HG02642 (cell line): ENCODE measurements at regions not wholly inside any gene's neighbourhood (a gene's known extent, or its start where the extent isn't known, plus 50 kb on each side); places are given as distances from the start of the nearest gene placed in this dataset.
"Not testable (repeated sequence)": the region's sequence is repeated elsewhere in the genome, so short reads cannot be mapped to it uniquely, and the experiment has no call there.

Experiments
- ATAC-seq: cut with Tn5 transposase; IDR thresholded peaks from one replicate; pipeline ENCODE4 v1.9.1; 2021; ENCODE audit warnings: mild to moderate bottlenecking; ENCODE audit not compliant: unreplicated experiment, poor library complexity

GRCh38 chr2:14422426-14422825, 210.1 kb upstream of the LRATD1 start:
- no peak for ATAC-seq

GRCh38 chr2:14423145-14423906, 209.2 kb upstream of the LRATD1 start:
- ATAC-seq, result no peak

GRCh38 chr2:14424478-14425390, 207.8 kb upstream of the LRATD1 start:
- ATAC-seq, result no peak

- no peak for ATAC-seq
Measured at GRCh38 chr2:14425869-14426268, 206.6 kb upstream of the LRATD1 start.

GRCh38 chr2:14428056-14428455, 204.5 kb upstream of the LRATD1 start:
- ATAC-seq, result no peak

- no peak for ATAC-seq
Measured at GRCh38 chr2:14433946-14434495, 198.5 kb upstream of the LRATD1 start.

GRCh38 chr2:14445670-14446069, 186.8 kb upstream of the LRATD1 start:
- no peak for ATAC-seq

GRCh38 chr2:14448340-14448739, 184.2 kb upstream of the LRATD1 start:
- no peak for ATAC-seq

GRCh38 chr2:14451312-14451711, 181.2 kb upstream of the LRATD1 start:
- no peak for ATAC-seq

- ATAC-seq, result no peak
Measured at GRCh38 chr2:14454202-14454601, 178.3 kb upstream of the LRATD1 start.

GRCh38 chr2:14459786-14460325, 172.7 kb upstream of the LRATD1 start:
- no peak for ATAC-seq

- ATAC-seq, result no peak
Measured at GRCh38 chr2:14475994-14476393, 156.5 kb upstream of the LRATD1 start.

- no peak for ATAC-seq
Measured at GRCh38 chr2:14479486-14479885, 153.0 kb upstream of the LRATD1 start.

GRCh38 chr2:14480120-14480519, 152.4 kb upstream of the LRATD1 start:
- no peak for ATAC-seq

- ATAC-seq, result no peak
Measured at GRCh38 chr2:14480906-14481305, 151.6 kb upstream of the LRATD1 start.

GRCh38 chr2:14492920-14493503, 139.5 kb upstream of the LRATD1 start:
- ATAC-seq, result no peak

GRCh38 chr2:14494759-14495158, 137.8 kb upstream of the LRATD1 start:
- ATAC-seq, result no peak

GRCh38 chr2:14501061-14501460, 131.5 kb upstream of the LRATD1 start:
- ATAC-seq, result no peak

- ATAC-seq, result not testable (repeated sequence)
Measured at GRCh38 chr2:14506955-14507354, 125.6 kb upstream of the LRATD1 start.

- no peak for ATAC-seq
Measured at GRCh38 chr2:14511541-14511940, 121.0 kb upstream of the LRATD1 start.
